HG03469 (cell line): ENCODE measurements at regions not wholly inside any gene's neighbourhood (a gene's known extent, or its start where the extent isn't known, plus 50 kb on each side); places are given as distances from the start of the nearest gene placed in this dataset.
"Not testable (repeated sequence)": the region's sequence is repeated elsewhere in the genome, so short reads cannot be mapped to it uniquely, and the experiment has no call there.

Source experiments
- ATAC-seq: cut with Tn5 transposase; IDR thresholded peaks from one replicate; pipeline ENCODE4 v1.9.1; 2021; ENCODE audit warnings: mild to moderate bottlenecking, moderate library complexity, moderate number of reproducible peaks; ENCODE audit not compliant: unreplicated experiment

DNA sequence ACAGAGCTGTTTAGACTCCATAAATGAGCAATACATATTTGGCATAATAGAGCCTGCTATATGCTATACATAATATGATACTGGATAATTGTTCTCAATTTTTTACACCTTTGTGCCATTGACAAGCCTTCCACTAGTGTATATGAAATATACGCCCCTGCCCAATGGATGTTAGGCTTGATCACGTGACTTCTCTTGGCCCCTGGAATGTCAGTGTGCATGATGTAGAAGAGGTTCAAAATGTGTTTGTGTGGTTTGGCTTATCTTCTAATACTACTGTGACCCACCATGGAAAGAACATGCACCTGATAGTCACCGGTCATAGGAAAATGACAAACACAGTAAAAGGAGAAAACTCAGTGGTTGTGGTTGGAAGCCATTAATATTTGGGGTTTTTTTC lies 479.4 kb downstream of the PCDH20 start:
- no peak for ATAC-seq

DNA sequence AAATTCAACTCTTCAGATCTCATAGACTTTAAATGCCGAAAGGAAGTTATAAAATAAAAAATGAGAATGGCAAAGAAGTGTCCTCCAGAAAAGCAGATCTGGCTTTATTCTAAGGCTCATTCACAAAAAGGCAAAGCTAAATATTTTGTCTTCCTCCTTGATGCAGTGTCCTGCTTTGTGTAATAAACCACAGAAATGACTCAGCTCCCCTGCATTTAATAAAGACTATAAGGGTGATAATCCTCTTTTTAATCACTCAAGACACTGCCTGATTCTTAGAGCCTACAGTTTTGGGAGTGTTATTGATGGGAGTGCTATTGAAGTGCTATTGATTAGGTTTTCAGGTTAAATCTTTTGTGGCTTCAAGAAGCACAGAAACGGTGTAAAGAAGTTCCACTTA lies 482.0 kb downstream of the PCDH20 start:
- no peak for ATAC-seq

GRCh38 chr13:60931858-60932546 lies 483.6 kb downstream of the PCDH20 start:
- ATAC-seq = no peak

DNA sequence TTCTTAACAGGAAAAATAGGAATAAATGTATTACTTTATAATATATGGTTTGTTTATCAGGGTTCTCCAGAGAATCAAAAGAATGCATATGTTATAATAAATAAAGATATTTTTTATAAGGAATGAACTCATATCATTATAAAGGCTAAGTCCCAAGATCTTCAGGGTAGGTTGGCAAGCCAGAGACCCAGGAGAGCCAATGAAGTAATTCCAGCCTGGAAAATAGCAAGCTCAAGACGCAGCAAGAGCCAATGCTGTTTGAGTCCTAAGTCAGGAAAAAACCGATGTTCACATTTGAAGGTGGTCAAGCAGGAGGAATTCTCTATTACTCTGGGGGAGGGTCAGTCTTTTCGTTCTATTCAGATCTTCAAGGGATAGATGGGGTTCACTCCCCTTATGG lies 490.0 kb downstream of the PCDH20 start:
- ATAC-seq = no peak

- ATAC-seq = no peak
Measured at GRCh38 chr13:60924856-60925255, 490.8 kb downstream of the PCDH20 start.

- no peak for ATAC-seq
Measured at GRCh38 chr13:60922576-60923231, 492.9 kb downstream of the PCDH20 start.

- no peak for ATAC-seq
Measured at GRCh38 chr13:60893801-60894200, 496.8 kb downstream of the TDRD3 start.

- ATAC-seq = no peak
Measured at GRCh38 chr13:60887711-60888110, 490.7 kb downstream of the TDRD3 start.

DNA sequence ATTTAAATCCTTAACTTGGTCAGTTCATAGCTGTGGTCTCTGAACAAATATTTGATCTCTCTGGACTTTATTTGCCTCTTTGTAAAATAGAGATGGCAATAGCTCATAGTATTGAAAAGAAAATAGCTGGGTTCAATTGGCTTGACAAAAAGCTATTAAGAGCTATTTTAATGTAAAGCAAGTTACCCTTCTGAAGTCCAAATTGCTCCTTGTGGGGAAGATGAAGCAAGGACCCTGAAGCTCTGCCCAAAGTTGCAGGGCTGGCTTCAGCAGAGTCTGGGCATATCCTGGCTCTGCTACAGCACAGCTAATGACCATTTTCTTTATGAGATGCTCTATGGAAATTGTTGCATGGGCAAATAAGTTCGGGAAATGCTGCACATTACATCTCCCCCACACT lies 484.5 kb downstream of the TDRD3 start:
- no peak for ATAC-seq

- no peak for ATAC-seq
Measured at GRCh38 chr13:60873116-60873515, 476.1 kb downstream of the TDRD3 start.

DNA sequence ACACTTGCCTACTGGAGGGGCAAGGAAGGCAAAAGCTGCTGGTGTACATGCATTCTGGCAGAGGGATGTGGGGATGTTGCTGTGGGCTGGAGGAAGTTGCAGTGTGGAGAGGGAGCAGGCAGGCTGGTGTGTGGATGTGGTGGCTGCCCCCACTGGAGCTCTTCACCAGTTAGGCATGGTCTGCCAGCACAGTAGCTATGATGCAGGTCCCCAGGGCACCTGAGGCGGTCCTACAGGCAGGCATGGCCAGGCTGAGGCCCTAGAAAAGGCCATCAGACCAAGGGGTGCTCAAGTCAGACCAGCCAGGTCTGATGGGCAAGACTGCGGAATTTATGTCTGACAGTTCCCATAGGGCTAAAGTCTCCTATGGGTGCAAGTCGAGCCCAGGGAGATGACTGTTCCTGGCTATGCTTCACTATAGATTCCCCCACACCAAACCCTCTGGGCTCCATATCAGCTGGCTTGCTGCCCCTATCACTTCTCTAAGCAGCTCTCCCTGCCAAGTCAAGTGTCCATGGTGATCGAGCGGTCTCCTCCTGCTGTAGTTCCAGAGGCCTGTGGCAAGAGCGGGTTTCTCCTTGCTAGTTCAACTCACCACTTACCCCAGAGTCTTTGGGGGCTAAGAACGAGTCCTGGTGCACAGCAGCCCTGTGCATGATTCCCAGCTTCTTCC lies 473.1 kb downstream of the TDRD3 start:
- no peak for ATAC-seq

DNA sequence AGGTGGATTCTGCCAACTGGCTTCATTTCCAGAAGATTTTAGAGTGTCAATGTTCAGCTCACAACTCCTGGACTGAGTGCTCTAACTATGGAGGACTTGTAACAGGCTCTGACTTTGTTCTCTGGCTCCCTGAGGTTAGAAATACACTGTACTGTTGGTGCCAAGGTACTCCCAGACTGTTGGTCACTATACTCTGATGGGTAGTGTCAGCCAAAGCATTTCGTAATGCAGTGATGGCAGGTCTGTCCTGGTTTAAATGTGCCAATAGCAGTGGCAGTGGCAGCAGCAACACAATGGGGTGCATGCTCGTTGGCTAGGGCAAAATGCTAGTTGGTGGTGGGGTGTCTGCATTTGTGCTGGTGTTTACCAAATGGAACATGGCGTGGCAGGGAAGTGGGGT lies 472.2 kb downstream of the TDRD3 start:
- no peak for ATAC-seq

DNA sequence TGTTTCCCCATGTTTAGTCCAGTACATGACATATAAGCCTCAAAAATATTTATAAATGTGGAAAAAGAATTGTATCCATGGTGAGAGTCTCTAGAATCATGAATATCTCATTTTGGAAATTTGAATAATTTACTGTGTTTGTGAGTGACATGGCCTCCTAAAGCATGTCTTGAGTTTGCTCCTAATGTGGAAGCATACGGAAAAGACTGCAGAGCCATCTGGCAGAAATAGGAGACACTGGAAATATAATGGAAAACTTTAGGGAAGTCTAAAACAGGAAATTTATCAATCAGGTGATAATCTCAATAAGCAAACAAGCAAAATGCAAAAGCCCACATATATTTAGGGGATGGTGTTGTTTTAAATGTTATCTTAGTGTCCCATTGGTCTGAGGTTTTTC lies 465.0 kb downstream of the TDRD3 start:
- no peak for ATAC-seq

DNA sequence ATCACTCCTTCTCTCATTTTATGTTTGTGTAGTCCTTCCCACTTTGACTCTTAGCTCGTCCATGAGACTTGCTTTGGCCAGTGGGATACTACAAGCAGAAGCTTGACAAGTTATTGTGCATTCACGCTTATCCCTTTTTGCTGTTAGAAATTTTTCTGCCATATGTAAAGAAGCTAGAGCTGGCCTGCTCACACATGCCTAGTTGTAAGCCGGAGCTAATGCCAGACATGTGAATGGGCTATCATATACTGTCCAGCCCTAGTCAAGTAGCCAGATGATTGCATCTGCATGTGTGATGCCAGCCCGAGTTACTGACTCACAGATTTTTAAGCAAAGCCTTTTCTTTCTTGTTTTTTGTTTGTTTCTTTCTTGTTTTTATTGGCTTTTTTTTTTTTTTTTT lies 460.7 kb downstream of the TDRD3 start:
- ATAC-seq = no peak

DNA sequence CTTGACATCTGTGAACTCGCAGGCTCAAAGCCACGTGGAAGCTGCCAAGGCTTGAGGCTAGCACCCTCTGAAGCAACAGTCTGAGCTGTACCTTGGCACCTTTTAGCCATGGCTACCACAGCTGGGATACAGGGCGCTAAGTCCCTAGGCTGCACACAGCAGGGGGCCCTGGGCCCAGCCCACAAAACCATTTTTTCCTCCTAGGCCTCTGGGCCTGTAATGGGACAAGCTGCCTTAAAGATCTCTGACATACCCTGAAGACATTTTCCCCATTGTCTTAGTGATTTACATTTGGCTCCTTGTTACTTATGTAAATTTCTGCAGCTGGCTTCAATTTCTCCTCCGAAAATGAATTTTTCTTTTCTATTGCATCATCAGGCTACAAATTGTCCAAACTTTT lies 455.9 kb downstream of the TDRD3 start:
- no peak for ATAC-seq

- ATAC-seq = no peak
Measured at GRCh38 chr13:60851378-60851777, 454.4 kb downstream of the TDRD3 start.

DNA sequence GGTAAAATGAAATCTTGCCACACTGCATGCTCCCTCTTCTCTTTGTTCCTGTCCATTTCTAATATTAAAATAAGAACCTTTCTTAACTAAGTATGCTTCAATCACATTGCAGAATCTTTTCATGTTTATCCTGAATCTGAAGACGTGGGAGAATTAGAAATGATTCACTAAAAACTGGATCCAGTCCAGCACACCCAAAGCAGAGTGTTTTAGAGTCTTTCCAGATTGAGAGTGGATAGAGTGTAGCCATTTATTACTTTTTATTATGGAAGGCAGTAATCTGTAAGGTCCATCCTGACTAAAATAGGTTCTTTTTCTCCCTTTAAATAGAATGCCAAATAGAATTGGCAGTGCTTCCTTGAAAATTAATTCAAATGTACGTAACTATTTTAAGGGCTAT lies 453.5 kb downstream of the TDRD3 start:
- no peak for ATAC-seq

GRCh38 chr13:60838581-60838980 lies 441.6 kb downstream of the TDRD3 start:
- ATAC-seq = no peak

- ATAC-seq = no peak
Measured at GRCh38 chr13:60837806-60838205, 440.8 kb downstream of the TDRD3 start.

GRCh38 chr13:60836821-60837220 lies 439.8 kb downstream of the TDRD3 start:
- ATAC-seq = no peak

DNA sequence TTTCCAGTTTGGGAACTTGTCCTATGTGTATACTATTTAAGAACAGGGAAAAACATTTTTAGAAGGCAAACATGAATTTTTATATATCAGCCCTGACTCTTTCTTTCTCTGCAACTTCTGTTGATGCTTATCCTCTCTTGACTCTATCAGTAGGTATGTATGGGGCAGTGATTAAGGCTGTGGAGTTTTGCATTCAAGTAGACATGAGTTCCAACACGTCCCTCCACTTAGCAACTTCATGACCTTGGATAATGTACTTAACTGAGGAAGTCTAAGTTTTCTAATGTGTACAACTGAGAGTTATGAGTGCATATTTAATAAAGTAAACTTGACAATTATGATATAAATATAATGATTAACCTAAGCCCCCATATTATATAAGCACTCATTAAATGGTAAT lies 414.6 kb downstream of the TDRD3 start:
- ATAC-seq = no peak

- not testable (repeated sequence) for ATAC-seq
Measured at GRCh38 chr13:60805640-60806039, 408.6 kb downstream of the TDRD3 start.
